ENCODE measurements at regions not wholly inside any gene's neighbourhood (a gene's known extent, or its start where the extent isn't known, plus 50 kb on each side); places are given as distances from the start of the nearest gene placed in this dataset.

- no peak for DNase-seq
Measured at GRCh38 chr4:100722133-100722532, 204.3 kb upstream of the EMCN start.

GRCh38 chr4:100721490-100721889 is 203.7 kb upstream of the EMCN start:
- no peak for DNase-seq

- no peak for DNase-seq
Measured at GRCh38 chr4:100721077-100721476, 203.3 kb upstream of the EMCN start.

- DNase-seq, result no peak
Measured at GRCh38 chr4:100716416-100716815, 198.6 kb upstream of the EMCN start.

- DNase-seq, result no peak
Measured at GRCh38 chr4:100708776-100709175, 191.0 kb upstream of the EMCN start.

GRCh38 chr4:100707786-100708185 is 190.0 kb upstream of the EMCN start:
- DNase-seq, result no peak

GRCh38 chr4:100696531-100696930 is 178.7 kb upstream of the EMCN start:
- no peak for DNase-seq

- DNase-seq, result no peak
Measured at GRCh38 chr4:100695871-100696270, 178.0 kb upstream of the EMCN start.

GRCh38 chr4:100695039-100695654 is 177.3 kb upstream of the EMCN start:
- DNase-seq, result no peak

- no peak for DNase-seq
Measured at GRCh38 chr4:100694467-100694866, 176.6 kb upstream of the EMCN start.

- no peak for DNase-seq
Measured at GRCh38 chr4:100690812-100691211, 173.0 kb upstream of the EMCN start.

- no peak for DNase-seq
Measured at GRCh38 chr4:100688368-100688767, 170.5 kb upstream of the EMCN start.

- DNase-seq, result no peak
Measured at GRCh38 chr4:100682477-100683218, 164.8 kb upstream of the EMCN start.

GRCh38 chr4:100681289-100681688 is 163.5 kb upstream of the EMCN start:
- DNase-seq, result no peak

- DNase-seq, result peak; percentile 92
Measured at GRCh38 chr4:100679926-100680325, 162.1 kb upstream of the EMCN start.

GRCh38 chr4:100674976-100675375 is 157.2 kb upstream of the EMCN start:
- DNase-seq, result no peak

GRCh38 chr4:100657187-100657586 is 139.4 kb upstream of the EMCN start:
- no peak for DNase-seq

- no peak for DNase-seq
Measured at GRCh38 chr4:100651499-100652175, 133.8 kb upstream of the EMCN start.

- DNase-seq, result no peak
Measured at GRCh38 chr4:100649417-100649816, 131.6 kb upstream of the EMCN start.

GRCh38 chr4:100644150-100644549 is 126.3 kb upstream of the EMCN start:
- no peak for DNase-seq

- no peak for DNase-seq
Measured at GRCh38 chr4:100641336-100641735, 123.5 kb upstream of the EMCN start.

- DNase-seq, result no peak
Measured at GRCh38 chr4:100635899-100636298, 118.1 kb upstream of the EMCN start.

GRCh38 chr4:100633269-100633668 is 115.4 kb upstream of the EMCN start:
- no peak for DNase-seq

GRCh38 chr4:100632163-100632562 is 114.3 kb upstream of the EMCN start:
- DNase-seq, result no peak

All from COR-L47 (cell line).